WTC11 (cell line): ENCODE measurements at regions not wholly inside any gene's neighbourhood (a gene's known extent, or its start where the extent isn't known, plus 50 kb on each side); places are given as distances from the start of the nearest gene placed in this dataset.

Experiments
- ATAC-seq: fragments of 200-7000 bp; cut with Tn5 transposase; 2 replicates; pipeline ENCODE4 v1.10.0; 2021; ENCODE audit warnings: mild to moderate bottlenecking, moderate library complexity
- CTCF ChIA-PET: fragments of 300-600 bp; sonication (Branson Sonifier 250); formaldehyde crosslinking; loops from one replicate; lab custom pipeline; 2021; ENCODE audit warnings: antibody characterized with exemption; lab: Charles Lee
- POLR2A ChIA-PET: fragments of 350-600 bp; sonication (Branson Sonifier 250); formaldehyde crosslinking; loops from one replicate; lab custom pipeline; 2021; ENCODE audit warnings: antibody characterized with exemption; lab: Charles Lee
- DNase-seq: peaks from one replicate; pipeline ENCODE4 v3.0.0; 2021; ENCODE audit warnings: low spot score
- H3K27ac Mint-ChIP-seq: 2 replicates; pipeline ENCODE4 v1.8.0; 2021; ENCODE audit warnings: mixed read lengths
- H3K27me3 Mint-ChIP-seq: 2 replicates; pipeline ENCODE4 v1.8.0; 2021; ENCODE audit warnings: low read depth, mild to moderate bottlenecking, moderate library complexity, mixed read lengths
- H3K36me3 Mint-ChIP-seq: 2 replicates; pipeline ENCODE4 v1.8.0; 2021; ENCODE audit warnings: mixed read lengths
- H3K4me1 Mint-ChIP-seq: 2 replicates; pipeline ENCODE4 v1.8.0; 2022; ENCODE audit warnings: mixed read lengths
- H3K4me3 Mint-ChIP-seq: 2 replicates; pipeline ENCODE4 v1.8.0; 2021; ENCODE audit warnings: mild to moderate bottlenecking, moderate library complexity, mixed read lengths
- H3K9me3 Mint-ChIP-seq: 2 replicates; pipeline ENCODE4 v1.8.0; 2021; ENCODE audit warnings: mixed read lengths
- AR ChIP-seq: fragments of 250-450 bp; sonication (Bioruptor Pico); IDR thresholded peaks from 2 replicates; pipeline ENCODE4 v1.9.0; 2021; ENCODE audit warnings: mild to moderate bottlenecking
- E2F1 ChIP-seq: sonication (generic); formaldehyde crosslinking; IDR thresholded peaks from 2 replicates; pipeline ENCODE4 v1.8.0; 2022; ENCODE audit warnings: mild to moderate bottlenecking, missing genetic modification reagents
- ETV6 ChIP-seq: sonication (generic); formaldehyde crosslinking; IDR thresholded peaks from 2 replicates; pipeline ENCODE4 v1.8.1; 2022; ENCODE audit warnings: mild to moderate bottlenecking, missing genetic modification reagents
- FOXJ3 ChIP-seq: sonication (generic); formaldehyde crosslinking; IDR thresholded peaks from 2 replicates; pipeline ENCODE4 v1.9.0; 2021; ENCODE audit warnings: missing genetic modification reagents, mild to moderate bottlenecking, borderline replicate concordance
- FOXK1 ChIP-seq: sonication (generic); formaldehyde crosslinking; IDR thresholded peaks from 2 replicates; pipeline ENCODE4 v1.8.0; 2022; ENCODE audit warnings: mild to moderate bottlenecking, moderate library complexity, missing genetic modification reagents
- JAZF1 ChIP-seq: fragments of 250-450 bp; sonication (Bioruptor Pico); IDR thresholded peaks from 2 replicates; pipeline ENCODE4 v1.9.0; 2021; ENCODE audit warnings: moderate library complexity, mild to moderate bottlenecking, inconsistent platforms
- NR1H2 ChIP-seq: sonication (generic); formaldehyde crosslinking; IDR thresholded peaks from 2 replicates; pipeline ENCODE4 v1.9.0; 2021; ENCODE audit warnings: mild to moderate bottlenecking, moderate library complexity, missing genetic modification reagents
- PRDM15 ChIP-seq: sonication (generic); formaldehyde crosslinking; IDR thresholded peaks from 2 replicates; pipeline ENCODE4 v1.8.0; 2022; ENCODE audit warnings: missing genetic modification reagents
- PRRX2 ChIP-seq: fragments of 250-450 bp; sonication (Bioruptor Pico); IDR thresholded peaks from 2 replicates; pipeline ENCODE4 v1.8.0; 2021; ENCODE audit warnings: mild to moderate bottlenecking
- SP1 ChIP-seq: sonication (generic); formaldehyde crosslinking; conservative IDR thresholded peaks from 2 replicates; pipeline ENCODE4 v1.8.1; 2022; ENCODE audit warnings: missing genetic modification reagents
- ZNF512 ChIP-seq: sonication (generic); formaldehyde crosslinking; IDR thresholded peaks from 2 replicates; pipeline ENCODE4 v1.8.1; 2022; ENCODE audit warnings: missing genetic modification reagents, borderline replicate concordance
- TF ChIP-seq, protein P1 (sequence below): sonication (generic); formaldehyde crosslinking; conservative IDR thresholded peaks from 2 replicates; pipeline ENCODE4 v1.8.1; 2022; ENCODE audit warnings: mild to moderate bottlenecking, missing genetic modification reagents
- TF ChIP-seq, protein P2 (sequence below): fragments of 250-450 bp; sonication (Bioruptor Pico); IDR thresholded peaks from 2 replicates; pipeline ENCODE4 v2.1.2; 2022; ENCODE audit warnings: mild to moderate bottlenecking, moderate library complexity
- TF ChIP-seq, protein P3 (sequence below): sonication (generic); formaldehyde crosslinking; IDR thresholded peaks from 2 replicates; pipeline ENCODE4 v1.8.1; 2022; ENCODE audit warnings: low read depth, missing genetic modification reagents, borderline replicate concordance
- TF ChIP-seq, protein P4 (sequence below): sonication (generic); formaldehyde crosslinking; IDR thresholded peaks from 2 replicates; pipeline ENCODE4 v1.8.1; 2022; ENCODE audit warnings: mild to moderate bottlenecking, missing genetic modification reagents, moderate library complexity, borderline replicate concordance

DNA sequence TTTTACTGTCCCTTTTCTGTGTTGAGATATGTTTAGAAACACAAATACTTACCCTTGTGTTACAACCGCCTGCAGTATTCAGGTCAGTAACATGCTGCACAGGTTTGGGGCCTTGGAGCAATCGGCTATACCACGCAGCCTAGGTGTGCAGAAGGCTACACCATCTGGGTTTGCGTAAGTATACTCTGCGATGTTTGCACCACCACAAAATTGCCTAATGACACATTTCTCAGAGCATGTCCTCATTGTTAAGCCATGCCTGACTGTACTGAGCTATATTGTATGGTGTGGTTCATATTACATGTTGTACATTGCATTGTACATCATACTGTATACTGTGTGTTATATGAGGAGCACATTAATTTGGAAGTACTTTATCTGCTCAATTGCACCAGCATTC lies 247.4 kb downstream of the RHOU start:
- 0 out of 2 replicates have a peak, but pooled peaks cover 3% of the 10 kb centered on the region for H3K9me3 Mint-ChIP-seq
- no peak for DNase-seq
- no peaks in the 10 kb centered on the region for H3K36me3 Mint-ChIP-seq
- peak overlapping the region; percentile 11; the same call in 1 of the 2 replicates for H3K27ac Mint-ChIP-seq
- CTCF ChIA-PET: interaction anchor here (0.9 to 1.0 kb wide), 2 partner anchors 21 to 272 kb away, joined by 3 to 4 read pairs; no protein-coding TSS in a partner anchor
- ATAC-seq: no peak
- TF ChIP-seq SP1 (CRISPR knock-in tag): no peak
- TF ChIP-seq ETV6 (CRISPR knock-in tag): no peak
- TF ChIP-seq JAZF1 (CRISPR knock-in tag): no peak
- TF ChIP-seq AR (CRISPR knock-in tag): no peak
- TF ChIP-seq, protein P1, sequence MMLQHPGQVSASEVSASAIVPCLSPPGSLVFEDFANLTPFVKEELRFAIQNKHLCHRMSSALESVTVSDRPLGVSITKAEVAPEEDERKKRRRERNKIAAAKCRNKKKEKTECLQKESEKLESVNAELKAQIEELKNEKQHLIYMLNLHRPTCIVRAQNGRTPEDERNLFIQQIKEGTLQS (CRISPR knock-in tag): no peak
- TF ChIP-seq NR1H2 (CRISPR knock-in tag): no peak
- TF ChIP-seq, protein P2, sequence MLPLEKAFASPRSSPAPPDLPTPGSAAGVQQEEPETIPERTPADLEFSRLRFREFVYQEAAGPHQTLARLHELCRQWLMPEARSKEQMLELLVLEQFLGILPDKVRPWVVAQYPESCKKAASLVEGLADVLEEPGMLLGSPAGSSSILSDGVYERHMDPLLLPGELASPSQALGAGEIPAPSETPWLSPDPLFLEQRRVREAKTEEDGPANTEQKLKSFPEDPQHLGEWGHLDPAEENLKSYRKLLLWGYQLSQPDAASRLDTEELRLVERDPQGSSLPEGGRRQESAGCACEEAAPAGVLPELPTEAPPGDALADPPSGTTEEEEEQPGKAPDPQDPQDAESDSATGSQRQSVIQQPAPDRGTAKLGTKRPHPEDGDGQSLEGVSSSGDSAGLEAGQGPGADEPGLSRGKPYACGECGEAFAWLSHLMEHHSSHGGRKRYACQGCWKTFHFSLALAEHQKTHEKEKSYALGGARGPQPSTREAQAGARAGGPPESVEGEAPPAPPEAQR (CRISPR knock-in tag): no peak
- TF ChIP-seq, protein P3, sequence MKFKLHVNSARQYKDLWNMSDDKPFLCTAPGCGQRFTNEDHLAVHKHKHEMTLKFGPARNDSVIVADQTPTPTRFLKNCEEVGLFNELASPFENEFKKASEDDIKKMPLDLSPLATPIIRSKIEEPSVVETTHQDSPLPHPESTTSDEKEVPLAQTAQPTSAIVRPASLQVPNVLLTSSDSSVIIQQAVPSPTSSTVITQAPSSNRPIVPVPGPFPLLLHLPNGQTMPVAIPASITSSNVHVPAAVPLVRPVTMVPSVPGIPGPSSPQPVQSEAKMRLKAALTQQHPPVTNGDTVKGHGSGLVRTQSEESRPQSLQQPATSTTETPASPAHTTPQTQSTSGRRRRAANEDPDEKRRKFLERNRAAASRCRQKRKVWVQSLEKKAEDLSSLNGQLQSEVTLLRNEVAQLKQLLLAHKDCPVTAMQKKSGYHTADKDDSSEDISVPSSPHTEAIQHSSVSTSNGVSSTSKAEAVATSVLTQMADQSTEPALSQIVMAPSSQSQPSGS (CRISPR knock-in tag): no peak
- no peak for TF ChIP-seq FOXJ3 (CRISPR knock-in tag)
- TF ChIP-seq ZNF512 (CRISPR knock-in tag): no peak
- TF ChIP-seq, protein P4, sequence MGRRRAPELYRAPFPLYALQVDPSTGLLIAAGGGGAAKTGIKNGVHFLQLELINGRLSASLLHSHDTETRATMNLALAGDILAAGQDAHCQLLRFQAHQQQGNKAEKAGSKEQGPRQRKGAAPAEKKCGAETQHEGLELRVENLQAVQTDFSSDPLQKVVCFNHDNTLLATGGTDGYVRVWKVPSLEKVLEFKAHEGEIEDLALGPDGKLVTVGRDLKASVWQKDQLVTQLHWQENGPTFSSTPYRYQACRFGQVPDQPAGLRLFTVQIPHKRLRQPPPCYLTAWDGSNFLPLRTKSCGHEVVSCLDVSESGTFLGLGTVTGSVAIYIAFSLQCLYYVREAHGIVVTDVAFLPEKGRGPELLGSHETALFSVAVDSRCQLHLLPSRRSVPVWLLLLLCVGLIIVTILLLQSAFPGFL: no peak
- TF ChIP-seq E2F1 (CRISPR knock-in tag): no peak
- TF ChIP-seq PRRX2: no peak
- TF ChIP-seq PRDM15 (CRISPR knock-in tag): no peak
- TF ChIP-seq FOXK1 (CRISPR knock-in tag): no peak
- H3K4me1 Mint-ChIP-seq: peaks cover 37% of the 10 kb centered on the region
- H3K4me3 Mint-ChIP-seq: no peak overlapping the region
- H3K27me3 Mint-ChIP-seq: no peaks in the 10 kb centered on the region
- POLR2A ChIA-PET: no interaction called here
